PC-3 (cell line): ENCODE measurements at regions not wholly inside any gene's neighbourhood (a gene's known extent, or its start where the extent isn't known, plus 50 kb on each side); places are given as distances from the start of the nearest gene placed in this dataset.

Source experiments
- ATAC-seq: fragments of 200-7000 bp; cut with Tn5 transposase; 2 replicates; pipeline ENCODE4 v1.9.1; 2020; ENCODE audit warnings: mild to moderate bottlenecking, moderate library complexity
- BruUV-seq: library from RNA; stranded (reverse); fragments of 400-500 nt; replicated peaks from 2 replicates; lab custom pipeline; 2021; lab: Mats Ljungman, UMichigan
- CTCF ChIA-PET: fragments of 300-600 bp; sonication (Branson Sonifier 250); formaldehyde crosslinking; loops from one replicate; lab custom pipeline; 2022; ENCODE audit warnings: antibody characterized with exemption; lab: Charles Lee
- POLR2A ChIA-PET: fragments of 300-600 bp; sonication (Branson Sonifier 250); formaldehyde crosslinking; loops from one replicate; lab custom pipeline; 2022; ENCODE audit warnings: antibody characterized with exemption; ENCODE audit not compliant: unreplicated experiment; lab: Charles Lee
- DNase-seq: peaks from one replicate; pipeline ENCODE4 v3.0.0-alpha.2; 2015
- H2AFZ ChIP-seq: fragments of 300-600 bp; sonication (generic); 2 replicates; pipeline ENCODE4 v1.6.0; 2016; ENCODE audit warnings: antibody characterized with exemption, low read length
- H3F3A ChIP-seq: fragments of 300-600 bp; sonication (generic); one replicate; pipeline ENCODE4 v1.6.0; 2017; ENCODE audit warnings: antibody characterized with exemption, low read length, control low read depth, mild to moderate bottlenecking; ENCODE audit not compliant: unreplicated experiment
- H3K27ac ChIP-seq: fragments of 300-600 bp; sonication (generic); 2 replicates; pipeline ENCODE4 v1.5.1; 2016; ENCODE audit warnings: mild to moderate bottlenecking, low read length
- H3K27me3 ChIP-seq: fragments of 300-600 bp; sonication (generic); 2 replicates; pipeline ENCODE4 v1.6.1; 2016; ENCODE audit warnings: low read length, mixed read lengths
- H3K36me3 ChIP-seq: fragments of 300-600 bp; sonication (generic); 2 replicates; pipeline ENCODE4 v1.6.1; 2016; ENCODE audit warnings: low read depth, mixed run types, low read length, mixed read lengths
- H3K4me1 ChIP-seq: fragments of 300-600 bp; sonication (generic); 2 replicates; pipeline ENCODE4 v1.5.1; 2016; ENCODE audit warnings: low read length; ENCODE audit not compliant: insufficient read depth
- H3K4me2 ChIP-seq: fragments of 300-600 bp; sonication (generic); 2 replicates; pipeline ENCODE4 v1.6.0; 2016; ENCODE audit warnings: low read length
- H3K4me3 ChIP-seq: fragments of 300-600 bp; sonication (generic); 2 replicates; pipeline ENCODE4 v1.5.1; 2016; ENCODE audit warnings: mild to moderate bottlenecking, low read length, mixed read lengths
- H3K79me2 ChIP-seq: fragments of 300-600 bp; sonication (generic); 2 replicates; pipeline ENCODE4 v1.6.1; 2017; ENCODE audit warnings: low read length, mixed read lengths
- H3K9ac ChIP-seq: fragments of 300-600 bp; sonication (generic); 2 replicates; pipeline ENCODE4 v1.6.0; 2016; ENCODE audit warnings: mild to moderate bottlenecking, low read length
- H3K9me2 ChIP-seq: fragments of 300-600 bp; sonication (generic); replicated peaks from 2 replicates; pipeline ENCODE4 v1.6.1; 2016; ENCODE audit warnings: mixed run types, low read length, mixed read lengths
- H3K9me3 ChIP-seq: fragments of 300-600 bp; sonication (generic); 2 replicates; pipeline ENCODE4 v1.6.1; 2016; ENCODE audit warnings: low read length, mixed read lengths
- H4K20me1 ChIP-seq: fragments of 300-600 bp; sonication (generic); 2 replicates; pipeline ENCODE4 v1.6.1; 2016; ENCODE audit warnings: low read length, mixed read lengths
- EZH2 ChIP-seq: fragments of 300-600 bp; sonication (generic); IDR thresholded peaks from one replicate; pipeline ENCODE4 v1.6.1; 2017; ENCODE audit warnings: antibody characterized with exemption, mild to moderate bottlenecking, low read length; ENCODE audit not compliant: unreplicated experiment
- EZH2phosphoT487 ChIP-seq: fragments of 300-600 bp; sonication (generic); IDR thresholded peaks from 2 replicates; pipeline ENCODE4 v1.6.1; 2018; ENCODE audit warnings: mild to moderate bottlenecking, antibody characterized with exemption, low read length, borderline replicate concordance
- intact Hi-C: fragments of 100-400 bp; cut with micrococcal nuclease; formaldehyde crosslinking; loops from 2 replicates; pipeline ENCODE4 v1.9.0; 2023
- TF ChIP-seq, protein P1 (sequence below): fragments of 300-600 bp; sonication (generic); conservative IDR thresholded peaks from 2 replicates; pipeline ENCODE4 v1.5.1; 2017; ENCODE audit warnings: antibody characterized with exemption, low read depth, mild to moderate bottlenecking, low read length

GRCh38 chr3:103057003-103057402 lies 622.2 kb downstream of the ZPLD1 start:
- ATAC-seq = no peak; the same call in 1 of the 2 replicates
- CTCF ChIA-PET = no interaction called here
- Histone ChIP-seq H3K79me2 (no peaks in the 10 kb centered on the region), H3K9me3 (no peaks in the 10 kb centered on the region), H4K20me1 (no peaks in the 10 kb centered on the region), H3F3A (no peaks in the 10 kb centered on the region), H3K27me3 (no peaks in the 10 kb centered on the region), H3K4me2 (no peak overlapping the region), H3K9ac (no peak overlapping the region), H2AFZ (no peak overlapping the region), H3K4me3 (no peak overlapping the region), H3K9me2 (no peaks in the 10 kb centered on the region), H3K27ac (no peak overlapping the region), H3K4me1 (no peaks in the 10 kb centered on the region), H3K36me3 (no peaks in the 10 kb centered on the region)
- DNase-seq = peak; percentile 7
- POLR2A ChIA-PET = no interaction called here
- TF ChIP-seq EZH2phosphoT487 (no peak), EZH2 (no peak)
- TF ChIP-seq, protein P1, sequence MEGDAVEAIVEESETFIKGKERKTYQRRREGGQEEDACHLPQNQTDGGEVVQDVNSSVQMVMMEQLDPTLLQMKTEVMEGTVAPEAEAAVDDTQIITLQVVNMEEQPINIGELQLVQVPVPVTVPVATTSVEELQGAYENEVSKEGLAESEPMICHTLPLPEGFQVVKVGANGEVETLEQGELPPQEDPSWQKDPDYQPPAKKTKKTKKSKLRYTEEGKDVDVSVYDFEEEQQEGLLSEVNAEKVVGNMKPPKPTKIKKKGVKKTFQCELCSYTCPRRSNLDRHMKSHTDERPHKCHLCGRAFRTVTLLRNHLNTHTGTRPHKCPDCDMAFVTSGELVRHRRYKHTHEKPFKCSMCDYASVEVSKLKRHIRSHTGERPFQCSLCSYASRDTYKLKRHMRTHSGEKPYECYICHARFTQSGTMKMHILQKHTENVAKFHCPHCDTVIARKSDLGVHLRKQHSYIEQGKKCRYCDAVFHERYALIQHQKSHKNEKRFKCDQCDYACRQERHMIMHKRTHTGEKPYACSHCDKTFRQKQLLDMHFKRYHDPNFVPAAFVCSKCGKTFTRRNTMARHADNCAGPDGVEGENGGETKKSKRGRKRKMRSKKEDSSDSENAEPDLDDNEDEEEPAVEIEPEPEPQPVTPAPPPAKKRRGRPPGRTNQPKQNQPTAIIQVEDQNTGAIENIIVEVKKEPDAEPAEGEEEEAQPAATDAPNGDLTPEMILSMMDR = no peak
- intact Hi-C loops = no loop called here
- no TSS peak for BruUV-seq

DNA sequence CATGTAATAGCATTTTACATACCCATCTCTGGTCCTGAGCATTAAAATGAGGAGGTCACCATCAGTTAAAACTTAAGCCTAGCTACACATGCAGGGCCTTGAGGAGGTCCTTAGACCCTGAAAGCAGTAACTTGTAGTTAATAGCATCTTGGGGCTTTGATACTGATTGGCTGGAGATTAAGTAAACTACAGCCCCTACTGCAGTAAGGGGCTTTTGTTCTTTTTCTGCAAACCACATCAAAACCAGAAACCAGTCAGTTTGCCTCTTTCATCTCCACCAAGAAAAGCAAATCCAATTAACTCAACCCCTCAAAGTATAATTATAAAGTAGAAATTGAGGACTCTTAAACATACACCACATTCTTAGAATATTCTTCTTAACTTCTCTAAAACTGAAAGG lies 622.7 kb downstream of the ZPLD1 start:
- ATAC-seq = no peak
- CTCF ChIA-PET = no interaction called here
- Histone ChIP-seq H3K27ac (no peak overlapping the region), H3K27me3 (no peaks in the 10 kb centered on the region), H3K9ac (no peak overlapping the region), H3K9me2 (no peaks in the 10 kb centered on the region), H3K9me3 (no peaks in the 10 kb centered on the region), H3K4me2 (no peak overlapping the region), H3K36me3 (no peaks in the 10 kb centered on the region), H3K4me1 (no peaks in the 10 kb centered on the region), H3K79me2 (no peaks in the 10 kb centered on the region), H3F3A (no peaks in the 10 kb centered on the region), H4K20me1 (no peaks in the 10 kb centered on the region), H3K4me3 (no peak overlapping the region), H2AFZ (no peak overlapping the region)
- intact Hi-C loops = no loop called here
- DNase-seq = no peak
- TF ChIP-seq EZH2phosphoT487 = no peak
- BruUV-seq = no TSS peak
- POLR2A ChIA-PET = no interaction called here

- no peak overlapping the region for H3K4me2 ChIP-seq
- no peaks in the 10 kb centered on the region for H3K9me2 ChIP-seq
- POLR2A ChIA-PET = no interaction called here
- CTCF ChIA-PET = no interaction called here
- no peaks in the 10 kb centered on the region for H3K9me3 ChIP-seq
- H3K36me3 ChIP-seq = no peaks in the 10 kb centered on the region
- H4K20me1 ChIP-seq = no peaks in the 10 kb centered on the region
- no peak overlapping the region for H3K27ac ChIP-seq
- DNase-seq (no peak), ATAC-seq (no peak)
- no peak overlapping the region for H3K4me3 ChIP-seq
- H3F3A ChIP-seq = no peaks in the 10 kb centered on the region
- H2AFZ ChIP-seq = no peak overlapping the region
- TF ChIP-seq, protein P1 = no peak
- H3K27me3 ChIP-seq = no peaks in the 10 kb centered on the region
- H3K79me2 ChIP-seq = no peaks in the 10 kb centered on the region
- H3K9ac ChIP-seq = no peak overlapping the region
- no TSS peak for BruUV-seq
- H3K4me1 ChIP-seq = no peaks in the 10 kb centered on the region
- intact Hi-C loops = no loop called here
Measured at GRCh38 chr3:103059432-103059831, 624.6 kb downstream of the ZPLD1 start.
